OCI-LY7 (cell line): ENCODE measurements at regions not wholly inside any gene's neighbourhood (a gene's known extent, or its start where the extent isn't known, plus 50 kb on each side); places are given as distances from the start of the nearest gene placed in this dataset.

Source experiments
- BruUV-seq: library from RNA; stranded (reverse); fragments of 400-500 nt; replicated peaks from 2 replicates; lab custom pipeline; 2021; lab: Mats Ljungman, UMichigan
- CTCF ChIA-PET: fragments of 300-600 bp; sonication (Branson Sonifier 250); formaldehyde crosslinking; loops from one replicate; lab custom pipeline; 2022; ENCODE audit warnings: antibody characterized with exemption; ENCODE audit not compliant: unreplicated experiment; lab: Charles Lee
- POLR2A ChIA-PET: fragments of 300-600 bp; sonication (Branson Sonifier 250); formaldehyde crosslinking; loops from one replicate; lab custom pipeline; 2022; ENCODE audit warnings: antibody characterized with exemption; lab: Charles Lee
- DNase-seq: peaks from one replicate; pipeline ENCODE4 v3.0.0-alpha.2; 2015; ENCODE audit warnings: low spot score
- H2AFZ ChIP-seq: fragments of 200-600 bp; sonication (generic), shearing (Covaris generic); 2 replicates; pipeline ENCODE4 v1.6.1; 2014; ENCODE audit warnings: mild to moderate bottlenecking, antibody characterized with exemption, low read length, moderate library complexity
- H3K27ac ChIP-seq: fragments of 200-600 bp; sonication (generic); 2 replicates; pipeline ENCODE4 v1.5.1; 2014; ENCODE audit warnings: mixed run types, low read depth, mild to moderate bottlenecking, moderate library complexity, low read length, inconsistent platforms; ENCODE audit not compliant: poor library complexity, severe bottlenecking
- H3K36me3 ChIP-seq: fragments of 200-600 bp; sonication (generic); 2 replicates; pipeline ENCODE4 v1.6.1; 2014; ENCODE audit warnings: mild to moderate bottlenecking, antibody characterized with exemption, low read length, moderate library complexity, mixed read lengths; ENCODE audit not compliant: insufficient read depth
- H3K4me1 ChIP-seq: fragments of 200-600 bp; sonication (generic); 2 replicates; pipeline ENCODE4 v1.5.1; 2014; ENCODE audit warnings: mild to moderate bottlenecking, low read length; ENCODE audit not compliant: insufficient read depth, poor library complexity, severe bottlenecking
- H3K4me2 ChIP-seq: fragments of 200-600 bp; sonication (generic); 2 replicates; pipeline ENCODE4 v1.6.1; 2014; ENCODE audit warnings: mild to moderate bottlenecking, low read length
- H3K4me3 ChIP-seq: fragments of 200-600 bp; sonication (generic); 2 replicates; pipeline ENCODE4 v1.5.1; 2014; ENCODE audit warnings: mild to moderate bottlenecking, low read depth, low read length; ENCODE audit not compliant: poor library complexity, severe bottlenecking
- H3K79me2 ChIP-seq: fragments of 200-600 bp; sonication (generic); 2 replicates; pipeline ENCODE4 v1.6.1; 2016; ENCODE audit warnings: low read depth, mild to moderate bottlenecking, low read length, moderate library complexity, mixed read lengths; ENCODE audit not compliant: insufficient read depth
- H3K9me2 ChIP-seq: fragments of 200-600 bp; sonication (generic); 2 replicates; pipeline ENCODE4 v1.6.1; 2016; ENCODE audit warnings: mild to moderate bottlenecking, low read length, mixed read lengths; ENCODE audit not compliant: insufficient read depth
- H3K9me3 ChIP-seq: fragments of 200-600 bp; sonication (generic); 2 replicates; pipeline ENCODE4 v1.6.1; 2014; ENCODE audit warnings: mild to moderate bottlenecking, mixed run types, low read length, mixed read lengths
- H4K20me1 ChIP-seq: fragments of 200-600 bp; sonication (generic); 2 replicates; pipeline ENCODE4 v1.6.1; 2014; ENCODE audit warnings: mild to moderate bottlenecking, antibody characterized with exemption, low read length, moderate library complexity, mixed read lengths; ENCODE audit not compliant: insufficient read depth
- CTCF ChIP-seq: fragments of 200-600 bp; sonication (generic); conservative IDR thresholded peaks from 2 replicates; pipeline ENCODE4 v1.5.1; 2014; ENCODE audit warnings: mild to moderate bottlenecking, antibody characterized with exemption, low read length, moderate library complexity, mixed read lengths
- EZH2phosphoT487 ChIP-seq: fragments of 200-600 bp; sonication (generic); IDR thresholded peaks from 2 replicates; pipeline ENCODE4 v1.6.1; 2018; ENCODE audit warnings: low read depth, borderline replicate concordance, mild to moderate bottlenecking, mixed run types, antibody characterized with exemption, low read length, moderate library complexity, mixed read lengths
- intact Hi-C: fragments of 100-400 bp; cut with micrococcal nuclease; formaldehyde crosslinking; loops from one replicate; pipeline ENCODE4 v1.10.0; 2022; ENCODE audit not compliant: unreplicated experiment

- DNase-seq = no peak
- ChIA-PET CTCF (no interaction called here), POLR2A (interaction anchor here (0.7 kb wide), 1 partner anchor 47 kb away, joined by 3 read pairs; no protein-coding TSS in a partner anchor)
- Histone ChIP-seq H3K4me1 (no peaks in the 10 kb centered on the region), H2AFZ (no peak overlapping the region), H3K9me2 (no peaks in the 10 kb centered on the region), H3K4me3 (no peak overlapping the region), H3K9me3 (no peaks in the 10 kb centered on the region), H3K27ac (no peak overlapping the region), H3K36me3 (no peaks in the 10 kb centered on the region), H4K20me1 (no peaks in the 10 kb centered on the region), H3K4me2 (no peak overlapping the region), H3K79me2 (no peaks in the 10 kb centered on the region)
- intact Hi-C loops = no loop called here
- TF ChIP-seq CTCF = no peak
- TF ChIP-seq EZH2phosphoT487 = no peak
- BruUV-seq = no TSS peak
Observed at GRCh38 chr2:219967247-219968245, 340.1 kb downstream of the SLC4A3 start.

- H3K36me3 ChIP-seq = no peaks in the 10 kb centered on the region
- no peaks in the 10 kb centered on the region for H3K9me2 ChIP-seq
- DNase-seq = no peak
- H3K4me3 ChIP-seq = no peak overlapping the region
- no peaks in the 10 kb centered on the region for H3K79me2 ChIP-seq
- intact Hi-C loops = no loop called here
- CTCF ChIA-PET = no interaction called here
- BruUV-seq = no TSS peak
- H3K9me3 ChIP-seq = no peaks in the 10 kb centered on the region
- no peak overlapping the region for H2AFZ ChIP-seq
- H3K4me1 ChIP-seq = no peaks in the 10 kb centered on the region
- POLR2A ChIA-PET = no interaction called here
- no peak for TF ChIP-seq CTCF
- TF ChIP-seq EZH2phosphoT487 = no peak
- H3K27ac ChIP-seq = no peak overlapping the region
- no peak overlapping the region for H3K4me2 ChIP-seq
- H4K20me1 ChIP-seq = no peaks in the 10 kb centered on the region
Observed at GRCh38 chr2:219968685-219969345, 341.4 kb downstream of the SLC4A3 start.
